VCaP (cell line): ENCODE measurements at regions not wholly inside any gene's neighbourhood (a gene's known extent, or its start where the extent isn't known, plus 50 kb on each side); places are given as distances from the start of the nearest gene placed in this dataset.
"Not testable (repeated sequence)": the region's sequence is repeated elsewhere in the genome, so short reads cannot be mapped to it uniquely, and the experiment has no call there.

Experiments
- H3K27ac ChIP-seq: fragments of 450-650 bp; 2 replicates; pipeline ENCODE4 v1.5.1; 2017
- TF ChIP-seq, protein P1 (sequence below): fragments of 450-650 bp; conservative IDR thresholded peaks from 2 replicates; pipeline ENCODE4 v1.5.1; 2017; ENCODE audit warnings: mild to moderate bottlenecking, moderate library complexity

DNA sequence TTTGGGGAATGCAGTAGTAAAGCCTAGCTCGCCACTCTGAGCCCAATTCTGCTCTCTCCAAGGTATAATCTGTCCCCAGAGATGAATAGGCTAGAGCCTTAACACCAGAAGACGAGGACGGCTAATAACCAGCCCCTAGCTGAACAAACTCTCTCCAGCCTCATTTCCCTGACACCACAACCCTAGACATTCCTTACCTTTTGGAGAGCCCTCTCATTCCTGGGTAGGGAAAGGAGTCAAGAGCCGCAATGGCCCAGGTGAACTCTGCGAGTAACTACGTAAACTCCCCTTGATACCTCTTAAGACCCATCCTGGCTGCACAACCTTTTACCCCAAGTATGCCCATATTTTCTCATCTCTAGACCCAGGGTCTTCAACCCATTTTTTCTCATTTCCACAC, 722.9 kb downstream of the BCL11A start:
- TF ChIP-seq, protein P1, sequence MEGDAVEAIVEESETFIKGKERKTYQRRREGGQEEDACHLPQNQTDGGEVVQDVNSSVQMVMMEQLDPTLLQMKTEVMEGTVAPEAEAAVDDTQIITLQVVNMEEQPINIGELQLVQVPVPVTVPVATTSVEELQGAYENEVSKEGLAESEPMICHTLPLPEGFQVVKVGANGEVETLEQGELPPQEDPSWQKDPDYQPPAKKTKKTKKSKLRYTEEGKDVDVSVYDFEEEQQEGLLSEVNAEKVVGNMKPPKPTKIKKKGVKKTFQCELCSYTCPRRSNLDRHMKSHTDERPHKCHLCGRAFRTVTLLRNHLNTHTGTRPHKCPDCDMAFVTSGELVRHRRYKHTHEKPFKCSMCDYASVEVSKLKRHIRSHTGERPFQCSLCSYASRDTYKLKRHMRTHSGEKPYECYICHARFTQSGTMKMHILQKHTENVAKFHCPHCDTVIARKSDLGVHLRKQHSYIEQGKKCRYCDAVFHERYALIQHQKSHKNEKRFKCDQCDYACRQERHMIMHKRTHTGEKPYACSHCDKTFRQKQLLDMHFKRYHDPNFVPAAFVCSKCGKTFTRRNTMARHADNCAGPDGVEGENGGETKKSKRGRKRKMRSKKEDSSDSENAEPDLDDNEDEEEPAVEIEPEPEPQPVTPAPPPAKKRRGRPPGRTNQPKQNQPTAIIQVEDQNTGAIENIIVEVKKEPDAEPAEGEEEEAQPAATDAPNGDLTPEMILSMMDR = no peak
- no peak overlapping the region for H3K27ac ChIP-seq

DNA sequence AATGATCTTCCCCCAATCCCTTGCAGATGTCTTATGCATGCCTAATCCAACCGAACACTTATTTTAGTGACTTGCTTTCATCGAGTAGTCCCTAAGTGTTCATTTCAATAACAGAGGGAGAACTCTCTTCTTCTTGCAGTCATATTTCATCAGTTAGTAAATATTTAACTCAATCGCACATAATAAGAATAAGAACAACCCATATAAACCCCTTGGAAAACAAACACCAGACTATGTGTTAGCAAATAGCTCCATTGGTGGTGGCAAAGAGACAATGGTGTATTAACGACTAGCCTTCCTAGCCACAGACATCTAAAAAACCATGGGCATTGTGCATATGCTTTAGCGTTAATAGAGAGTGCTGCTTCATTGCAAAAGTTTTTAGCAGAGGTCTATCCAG, 725.8 kb downstream of the BCL11A start:
- TF ChIP-seq, protein P1 = no peak
- H3K27ac ChIP-seq = peak overlapping the region; percentile 38; the same call in 1 of the 2 replicates

DNA sequence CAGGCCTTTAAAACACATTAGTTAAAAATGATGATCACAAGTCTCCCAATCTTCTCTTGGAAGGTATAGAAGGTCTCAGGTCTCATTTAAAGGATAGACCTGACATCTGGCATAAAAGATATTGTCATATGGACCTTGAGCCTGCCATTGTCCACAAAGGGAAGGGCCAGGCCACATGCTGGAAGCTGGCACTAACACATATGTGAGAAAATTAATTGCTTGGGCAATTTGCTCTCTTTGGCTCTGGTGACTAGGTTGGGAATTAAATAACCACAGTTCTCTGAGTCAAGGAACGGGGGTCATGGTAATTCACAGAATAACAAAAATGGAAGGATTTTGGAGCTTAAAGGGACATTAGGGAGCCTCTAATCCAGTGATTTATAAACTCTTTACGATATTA, 727.3 kb downstream of the BCL11A start:
- TF ChIP-seq, protein P1 = no peak
- no peak overlapping the region for H3K27ac ChIP-seq

DNA sequence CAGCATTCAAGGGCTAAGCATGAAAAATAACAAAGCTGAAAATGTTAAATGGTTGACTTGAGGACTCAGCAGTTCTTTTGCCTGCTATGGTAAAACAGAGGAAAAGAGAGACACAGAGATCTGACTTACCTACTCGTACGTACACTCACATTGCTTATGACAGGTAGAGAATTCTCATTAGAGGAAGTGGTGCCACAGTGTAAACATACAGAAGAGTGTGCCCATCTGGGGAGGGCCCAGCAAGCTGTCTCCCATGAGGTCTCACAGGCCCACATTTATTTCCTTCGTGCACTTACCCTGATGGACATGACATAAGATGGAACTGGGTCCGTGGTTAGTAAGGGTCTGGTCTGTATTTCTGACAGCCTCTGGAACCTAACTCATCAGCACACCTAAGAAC, 729.1 kb downstream of the BCL11A start:
- no peak overlapping the region for H3K27ac ChIP-seq
- TF ChIP-seq, protein P1 = no peak

GRCh38 chr2:59816075-59816474, 737.4 kb downstream of the BCL11A start:
- TF ChIP-seq, protein P1 = no peak

GRCh38 chr2:59810283-59810682, 743.2 kb downstream of the BCL11A start:
- H3K27ac ChIP-seq = not testable (repeated sequence)

More at GRCh38 chr2:59816075-59816474, 737.4 kb downstream of the BCL11A start:
- H3K27ac ChIP-seq = no peak overlapping the region

GRCh38 chr2:59806486-59806885, 747.0 kb downstream of the BCL11A start:
- peak overlapping the region; percentile 76 for H3K27ac ChIP-seq
- TF ChIP-seq, protein P1 = no peak

- no peak overlapping the region for H3K27ac ChIP-seq
- TF ChIP-seq, protein P1 = no peak
These were observed 748.7 kb downstream of the BCL11A start for GRCh38 chr2:59804732-59805131.
